ENCODE measurements at regions not wholly inside any gene's neighbourhood (a gene's known extent, or its start where the extent isn't known, plus 50 kb on each side); places are given as distances from the start of the nearest gene placed in this dataset.

DNA sequence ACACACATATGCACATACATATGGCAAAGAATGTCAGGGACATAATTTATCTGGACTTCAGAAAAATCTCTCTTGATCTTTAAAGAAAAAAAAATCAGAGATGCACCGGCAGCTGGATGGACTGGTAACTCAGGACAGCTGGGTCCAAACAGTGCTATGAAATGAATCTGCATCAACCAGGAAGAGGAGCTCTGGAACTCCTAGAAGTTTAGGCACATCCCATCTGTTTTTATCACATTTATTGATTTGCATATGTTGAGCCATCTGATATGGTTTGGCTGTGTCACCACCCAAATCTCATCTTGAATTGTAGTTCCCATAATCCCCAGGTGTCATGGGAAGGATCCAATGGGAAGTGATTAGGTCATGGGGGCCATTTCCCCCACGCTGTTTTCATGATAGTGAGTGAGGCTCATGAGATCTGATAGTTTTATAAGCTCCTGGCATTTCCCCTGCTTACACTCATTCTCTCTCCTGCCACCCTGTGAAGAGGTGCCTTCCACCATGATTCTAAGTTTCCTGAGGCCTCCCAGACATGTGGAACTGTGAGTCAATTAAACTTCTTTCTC lies 87.7 kb upstream of the AKIP1 start:
- H3K4me3 ChIP-seq (ENCODE audit: low read depth, low read length, poor library complexity, severe bottlenecking): no peak overlapping the region
- H3K4me2 ChIP-seq (ENCODE audit: low read length): no peak overlapping the region
- no peaks in the 10 kb centered on the region for H3K79me2 ChIP-seq (ENCODE audit: insufficient read depth, low read depth, low read length)
- no TSS peak for BruUV-seq (replicated peaks)
- no peaks in the 10 kb centered on the region for H3K9me2 ChIP-seq (ENCODE audit: insufficient read depth, low read length)
- no peaks in the 10 kb centered on the region for H3K36me3 ChIP-seq (ENCODE audit: insufficient read depth, low read length)
- intact Hi-C loops (cut with micrococcal nuclease; ENCODE audit: unreplicated experiment): no loop called here
- H2AFZ ChIP-seq (ENCODE audit: low read length): no peak overlapping the region
- ChIA-PET CTCF (ENCODE audit: unreplicated experiment) (no interaction called here), POLR2A (no interaction called here)
- no peaks in the 10 kb centered on the region for H3K4me1 ChIP-seq (ENCODE audit: insufficient read depth, low read length, poor library complexity, severe bottlenecking)
- H3K27ac ChIP-seq (ENCODE audit: low read depth, low read length, poor library complexity, severe bottlenecking): no peak overlapping the region
- DNase-seq (ENCODE audit: low spot score): no peak
- no peaks in the 10 kb centered on the region for H3K9me3 ChIP-seq (ENCODE audit: low read length)
- no peaks in the 10 kb centered on the region for H4K20me1 ChIP-seq (ENCODE audit: insufficient read depth, low read length)
- TF ChIP-seq EZH2phosphoT487 (IDR thresholded peaks at IDR 0.05; ENCODE audit: borderline replicate concordance, low read depth, low read length) (no peak), CTCF (conservative IDR thresholded peaks at IDR 0.05; ENCODE audit: low read length) (no peak)

DNA sequence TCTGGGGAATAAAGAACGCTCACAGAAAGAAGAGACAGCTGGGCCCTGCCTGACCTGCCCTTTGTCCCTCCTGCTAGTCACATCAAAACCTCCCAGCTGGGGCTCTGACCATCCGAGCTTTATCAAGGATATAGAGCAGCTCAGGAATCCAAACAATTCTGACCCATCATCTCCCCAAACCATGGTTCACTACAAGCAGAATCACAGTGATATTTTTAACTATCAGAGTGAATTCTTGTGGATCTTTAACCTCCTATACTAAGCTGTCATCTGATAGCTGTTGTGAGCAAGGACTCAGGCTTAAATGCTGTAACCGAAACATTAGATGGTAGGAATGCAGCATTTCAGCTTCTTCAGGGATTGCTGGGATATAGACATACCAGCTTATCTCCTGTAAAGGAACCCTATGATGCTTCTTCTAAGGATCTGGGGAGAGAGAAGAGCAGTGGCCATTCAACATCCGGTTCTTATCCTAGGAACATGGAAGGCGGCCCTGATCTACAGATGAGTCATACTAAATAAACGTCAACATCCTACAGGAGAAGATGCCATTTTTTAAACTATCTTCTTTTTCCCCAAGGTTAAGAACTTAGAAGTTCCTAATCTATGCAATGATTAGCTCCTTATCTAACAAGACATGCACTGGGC lies 84.7 kb upstream of the AKIP1 start:
- Histone ChIP-seq H3K27ac (ENCODE audit: low read depth, low read length, poor library complexity, severe bottlenecking) (no peak overlapping the region), H3K4me1 (ENCODE audit: insufficient read depth, low read length, poor library complexity, severe bottlenecking) (no peaks in the 10 kb centered on the region), H3K9me2 (ENCODE audit: insufficient read depth, low read length) (no peaks in the 10 kb centered on the region), H3K4me3 (ENCODE audit: low read depth, low read length, poor library complexity, severe bottlenecking) (no peak overlapping the region), H3K36me3 (ENCODE audit: insufficient read depth, low read length) (no peaks in the 10 kb centered on the region), H3K9me3 (ENCODE audit: low read length) (no peaks in the 10 kb centered on the region), H4K20me1 (ENCODE audit: insufficient read depth, low read length) (no peaks in the 10 kb centered on the region), H3K79me2 (ENCODE audit: insufficient read depth, low read depth, low read length) (no peaks in the 10 kb centered on the region), H2AFZ (ENCODE audit: low read length) (no peak overlapping the region), H3K4me2 (ENCODE audit: low read length) (no peak overlapping the region)
- no TSS peak for BruUV-seq (replicated peaks)
- ChIA-PET POLR2A (interaction anchor here (0.8 kb wide), 1 partner anchor 15 kb away, joined by 3 read pairs; a partner anchor contains a TSS), CTCF (ENCODE audit: unreplicated experiment) (interaction anchor here (0.6 kb wide), 1 partner anchor 8 kb away, joined by 3 read pairs; no protein-coding TSS in a partner anchor)
- no peak for TF ChIP-seq EZH2phosphoT487 (IDR thresholded peaks at IDR 0.05; ENCODE audit: borderline replicate concordance, low read depth, low read length)
- no peak for TF ChIP-seq CTCF (conservative IDR thresholded peaks at IDR 0.05; ENCODE audit: low read length)
- no peak for DNase-seq (ENCODE audit: low spot score)
- intact Hi-C loops (cut with micrococcal nuclease; ENCODE audit: unreplicated experiment): no loop called here

DNA sequence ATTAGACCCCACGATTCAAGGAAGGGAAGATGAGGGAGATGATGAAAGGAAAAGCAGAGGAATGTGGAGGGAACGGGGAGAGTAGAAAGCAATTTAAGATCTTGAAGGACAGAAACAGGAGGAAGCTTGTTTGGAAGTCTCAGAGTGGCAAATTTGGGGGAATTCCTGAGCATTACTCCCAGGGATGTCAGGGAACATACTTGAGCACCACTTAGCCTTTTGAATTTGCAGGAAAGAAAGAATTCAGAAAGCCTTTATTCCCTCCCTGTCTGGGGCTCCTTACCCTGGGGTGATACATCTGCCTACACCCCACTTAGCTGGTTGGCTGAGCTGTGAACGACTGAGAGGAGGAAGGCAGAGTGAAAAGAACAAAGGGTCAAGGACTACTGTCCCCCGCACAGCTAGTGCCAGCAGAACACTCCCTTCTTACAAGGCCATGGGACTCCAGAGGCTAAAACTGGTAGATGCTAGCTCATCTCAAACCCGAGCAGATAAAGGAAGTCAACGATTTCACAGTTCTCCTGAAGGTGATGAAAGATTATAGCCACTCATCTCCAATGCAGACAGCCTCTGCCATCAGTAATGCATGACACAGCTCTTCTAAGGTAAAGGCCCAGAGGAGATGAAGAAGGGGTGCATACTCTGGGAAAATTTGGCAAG lies 84.0 kb upstream of the AKIP1 start:
- no peaks in the 10 kb centered on the region for H3K4me1 ChIP-seq (ENCODE audit: insufficient read depth, low read length, poor library complexity, severe bottlenecking)

More for the DNA sequence above, 84.0 kb upstream of the AKIP1 start:
- no peak overlapping the region for H3K4me3 ChIP-seq (ENCODE audit: low read depth, low read length, poor library complexity, severe bottlenecking)
- no peaks in the 10 kb centered on the region for H3K36me3 ChIP-seq (ENCODE audit: insufficient read depth, low read length)
- ChIA-PET POLR2A (no interaction called here), CTCF (ENCODE audit: unreplicated experiment) (interaction anchor here (0.6 kb wide), 1 partner anchor 9 kb away, joined by 3 read pairs; no protein-coding TSS in a partner anchor)
- no peak overlapping the region for H3K27ac ChIP-seq (ENCODE audit: low read depth, low read length, poor library complexity, severe bottlenecking)
- TF ChIP-seq EZH2phosphoT487 (IDR thresholded peaks at IDR 0.05; ENCODE audit: borderline replicate concordance, low read depth, low read length) (no peak), CTCF (conservative IDR thresholded peaks at IDR 0.05; ENCODE audit: low read length) (no peak)
- no peak for DNase-seq (ENCODE audit: low spot score)
- intact Hi-C loops (cut with micrococcal nuclease; ENCODE audit: unreplicated experiment): no loop called here
- no peak overlapping the region for H3K4me2 ChIP-seq (ENCODE audit: low read length)
- no TSS peak for BruUV-seq (replicated peaks)
- no peak overlapping the region for H2AFZ ChIP-seq (ENCODE audit: low read length)
- H3K9me3 ChIP-seq (ENCODE audit: low read length): no peaks in the 10 kb centered on the region
- H3K79me2 ChIP-seq (ENCODE audit: insufficient read depth, low read depth, low read length): no peaks in the 10 kb centered on the region
- no peaks in the 10 kb centered on the region for H4K20me1 ChIP-seq (ENCODE audit: insufficient read depth, low read length)
- H3K9me2 ChIP-seq (ENCODE audit: insufficient read depth, low read length): no peaks in the 10 kb centered on the region

Measured in OCI-LY7 (cell line).